Skeletal muscle satellite cell (primary cell): ENCODE measurements at regions not wholly inside any gene's neighbourhood (a gene's known extent, or its start where the extent isn't known, plus 50 kb on each side); places are given as distances from the start of the nearest gene placed in this dataset.

Source experiments
- H3K27me3 ChIP-seq: 2 replicates; pipeline ENCODE4 v1.7.0; 2013; ENCODE audit warnings: low read length; ENCODE audit not compliant: control insufficient read depth, insufficient read depth
- H3K36me3 ChIP-seq: 2 replicates; pipeline ENCODE4 v1.7.0; 2013; ENCODE audit warnings: mild to moderate bottlenecking, control low read depth, low read length; ENCODE audit not compliant: insufficient read depth
- H3K4me1 ChIP-seq: 2 replicates; pipeline ENCODE4 v1.7.0; 2013; ENCODE audit warnings: low read length; ENCODE audit not compliant: control insufficient read depth, insufficient read depth
- H3K4me2 ChIP-seq: 2 replicates; pipeline ENCODE4 v1.7.0; 2013; ENCODE audit warnings: mild to moderate bottlenecking, low read length
- H3K4me3 ChIP-seq: 2 replicates; pipeline ENCODE4 v1.7.0; 2013; ENCODE audit warnings: low read length
- H3K9ac ChIP-seq: 2 replicates; pipeline ENCODE4 v1.7.0; 2013; ENCODE audit warnings: mild to moderate bottlenecking, low read depth, low read length, moderate library complexity
- H3K9me3 ChIP-seq: replicated peaks from 2 replicates; pipeline ENCODE4 v1.7.0; 2013; ENCODE audit warnings: mild to moderate bottlenecking, control low read depth, low read length

DNA sequence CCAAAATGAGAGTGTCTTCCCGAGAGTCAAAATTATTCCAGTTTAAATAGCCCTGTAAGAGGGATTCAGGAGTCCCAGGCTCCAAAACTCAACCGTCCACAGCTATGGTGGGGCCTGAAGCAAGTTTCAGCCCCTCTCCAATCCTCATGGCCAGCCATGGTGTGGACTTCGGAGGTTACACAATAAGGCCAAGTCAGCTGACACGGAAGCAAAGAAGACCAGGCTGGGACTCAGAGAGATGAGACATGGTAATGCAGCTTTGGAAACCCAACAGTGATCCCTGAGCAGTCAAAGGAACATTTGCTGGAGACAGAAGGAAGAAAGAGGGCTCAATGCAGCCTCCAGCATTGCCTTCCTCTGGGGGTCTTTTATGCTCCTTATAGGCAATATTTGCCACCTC lies 324.6 kb upstream of the TLE3 start:
- H3K27me3 ChIP-seq = peaks cover 84% of the 10 kb centered on the region
- H3K9me3 ChIP-seq = no peaks in the 10 kb centered on the region
- no peak overlapping the region for H3K4me2 ChIP-seq
- H3K4me3 ChIP-seq = no peak overlapping the region
- no peak overlapping the region for H3K9ac ChIP-seq
- H3K4me1 ChIP-seq = peaks cover 10% of the 10 kb centered on the region
- no peaks in the 10 kb centered on the region for H3K36me3 ChIP-seq

DNA sequence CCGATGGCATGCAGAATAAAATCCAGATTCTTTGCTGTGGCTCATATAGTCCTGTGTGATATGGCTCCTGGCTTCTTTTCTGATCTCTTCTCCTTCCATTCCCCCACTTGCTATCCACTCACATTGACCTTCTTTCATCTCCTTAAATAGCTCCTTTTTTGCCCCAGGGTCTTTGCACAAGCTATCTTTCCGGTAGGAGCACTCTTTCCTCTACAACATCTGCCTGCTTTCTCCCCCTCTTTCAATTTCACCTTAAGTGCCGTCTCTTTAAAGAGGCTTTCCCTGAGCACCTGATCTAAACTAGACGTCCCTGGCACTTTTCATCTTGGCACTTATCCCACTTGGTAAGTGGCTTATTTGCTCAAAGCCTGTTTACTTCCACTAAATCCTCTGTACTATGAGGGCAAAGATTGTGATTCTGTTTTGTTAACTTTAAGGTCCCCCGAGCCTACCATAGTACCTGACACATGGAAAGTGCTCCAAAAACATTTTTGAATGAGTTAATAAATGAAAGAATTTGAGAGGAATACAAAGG lies 323.3 kb upstream of the TLE3 start:
- Histone ChIP-seq H3K4me1 (peaks cover 2% of the 10 kb centered on the region), H3K9ac (no peak overlapping the region), H3K27me3 (peaks cover 97% of the 10 kb centered on the region), H3K9me3 (no peaks in the 10 kb centered on the region), H3K36me3 (no peaks in the 10 kb centered on the region), H3K4me2 (no peak overlapping the region), H3K4me3 (no peak overlapping the region)

DNA sequence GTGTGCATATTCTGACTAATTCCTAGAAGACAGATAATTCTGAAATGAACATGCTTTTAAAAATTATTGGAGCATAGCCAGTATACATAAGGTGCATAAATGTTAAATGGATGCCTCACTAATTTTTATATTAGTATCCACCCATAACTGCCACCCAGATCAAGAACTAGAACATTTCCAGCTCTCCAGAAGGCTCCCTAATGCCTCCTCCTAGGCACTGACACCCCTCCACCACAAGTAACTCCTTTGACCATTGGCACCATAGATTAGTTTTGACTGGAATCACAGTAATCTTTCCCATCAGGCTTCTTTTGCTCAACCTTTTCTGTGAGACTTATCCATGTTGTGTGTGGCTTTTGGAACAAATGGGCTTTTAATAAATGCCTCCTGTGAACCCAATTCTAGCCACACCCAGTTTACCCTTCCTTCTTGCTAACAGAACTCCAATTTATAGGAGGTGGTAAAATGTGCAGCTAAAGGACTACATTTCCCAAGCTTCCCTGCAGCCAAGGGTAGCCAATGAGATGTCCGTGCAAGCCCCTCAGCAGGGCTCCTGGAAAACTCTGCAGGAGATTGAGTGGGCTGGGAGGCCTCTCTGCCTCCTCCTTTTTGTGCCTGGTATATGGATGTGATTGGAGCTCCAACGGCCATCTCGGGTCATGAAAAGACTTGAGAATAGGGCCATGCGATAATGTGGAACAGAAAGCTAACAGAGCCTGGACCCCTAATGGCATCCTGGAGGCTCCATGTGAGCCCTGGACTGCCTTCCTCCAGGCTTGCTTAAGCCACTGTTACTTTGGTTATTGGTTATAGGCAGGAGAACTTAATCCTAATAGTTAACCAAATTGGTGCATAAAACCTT lies 322.6 kb upstream of the TLE3 start:
- Histone ChIP-seq H3K4me2 (no peak overlapping the region), H3K9ac (no peak overlapping the region), H3K9me3 (no peaks in the 10 kb centered on the region), H3K27me3 (peaks cover 100% of the 10 kb centered on the region), H3K36me3 (no peaks in the 10 kb centered on the region), H3K4me3 (no peak overlapping the region), H3K4me1 (peaks cover 4% of the 10 kb centered on the region)

DNA sequence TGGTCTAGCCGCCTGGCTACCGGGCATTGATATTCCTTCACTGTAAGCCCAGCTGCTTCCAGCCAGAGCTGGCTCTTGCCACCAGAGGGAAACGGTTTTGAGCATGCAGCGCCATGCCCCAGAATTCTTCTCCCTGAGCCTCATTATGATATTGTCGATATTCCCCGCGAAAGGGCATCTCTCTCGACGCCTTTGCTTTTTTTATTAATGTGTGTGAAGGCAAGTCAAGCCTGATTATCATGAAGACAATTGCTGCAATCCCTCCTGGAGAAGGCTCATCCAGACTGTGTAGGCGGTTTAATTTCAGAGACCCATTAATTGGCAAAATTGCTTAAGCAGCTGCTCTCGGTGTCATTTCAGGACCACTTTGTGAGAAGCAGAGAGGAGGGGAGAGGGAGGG lies 321.2 kb upstream of the TLE3 start:
- Histone ChIP-seq H3K9ac (no peak overlapping the region), H3K36me3 (no peaks in the 10 kb centered on the region), H3K4me1 (peaks cover 6% of the 10 kb centered on the region), H3K27me3 (peaks cover 96% of the 10 kb centered on the region), H3K4me3 (no peak overlapping the region), H3K4me2 (no peak overlapping the region), H3K9me3 (no peaks in the 10 kb centered on the region)

DNA sequence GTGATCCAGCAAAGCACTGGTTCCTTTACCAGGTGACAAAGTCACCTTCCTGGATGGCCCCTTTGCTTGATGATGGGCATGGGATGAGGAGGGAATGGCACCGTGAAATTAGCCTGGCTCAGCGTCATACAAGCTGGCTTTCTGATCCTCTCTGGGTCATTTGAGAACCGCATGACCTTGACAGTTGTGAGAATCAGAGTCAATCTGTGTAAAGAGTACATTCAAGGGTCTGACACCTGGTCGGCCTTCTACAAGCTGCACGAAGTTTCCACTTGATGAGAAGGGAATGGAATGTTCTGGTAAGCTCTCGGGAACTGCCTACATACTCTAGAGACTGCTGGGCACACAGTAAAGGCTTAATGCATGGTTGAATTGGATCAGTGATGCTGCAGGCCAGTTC lies 319.8 kb upstream of the TLE3 start:
- no peak overlapping the region for H3K4me2 ChIP-seq
- no peak overlapping the region for H3K9ac ChIP-seq
- H3K36me3 ChIP-seq = no peaks in the 10 kb centered on the region
- H3K4me3 ChIP-seq = no peak overlapping the region
- no peaks in the 10 kb centered on the region for H3K9me3 ChIP-seq
- H3K27me3 ChIP-seq = peaks cover 96% of the 10 kb centered on the region
- H3K4me1 ChIP-seq = peaks cover 6% of the 10 kb centered on the region

DNA sequence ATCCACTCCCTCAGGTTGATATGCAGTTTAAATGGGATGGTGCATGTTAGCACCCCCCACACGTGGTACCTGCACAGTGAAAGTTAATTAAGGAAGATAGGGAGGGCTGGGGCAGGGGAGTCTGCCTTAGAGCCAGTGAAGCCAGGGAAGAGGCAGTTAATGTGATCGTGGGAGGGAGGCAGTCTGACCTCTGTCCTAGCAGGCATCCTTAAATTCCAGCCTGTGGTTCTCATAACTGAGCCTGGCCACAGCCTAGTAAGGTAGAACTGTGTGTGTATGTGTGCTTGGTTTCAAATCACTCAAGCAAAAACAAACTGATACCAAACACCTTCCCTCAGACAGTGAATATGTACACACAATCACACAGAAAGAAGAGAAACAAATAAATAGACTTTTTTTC lies 319.1 kb upstream of the TLE3 start:
- H3K4me1 ChIP-seq = peaks cover 6% of the 10 kb centered on the region
- H3K9me3 ChIP-seq = no peaks in the 10 kb centered on the region
- no peak overlapping the region for H3K9ac ChIP-seq
- no peak overlapping the region for H3K4me3 ChIP-seq
- H3K4me2 ChIP-seq = no peak overlapping the region
- H3K36me3 ChIP-seq = no peaks in the 10 kb centered on the region
- H3K27me3 ChIP-seq = peaks cover 95% of the 10 kb centered on the region

DNA sequence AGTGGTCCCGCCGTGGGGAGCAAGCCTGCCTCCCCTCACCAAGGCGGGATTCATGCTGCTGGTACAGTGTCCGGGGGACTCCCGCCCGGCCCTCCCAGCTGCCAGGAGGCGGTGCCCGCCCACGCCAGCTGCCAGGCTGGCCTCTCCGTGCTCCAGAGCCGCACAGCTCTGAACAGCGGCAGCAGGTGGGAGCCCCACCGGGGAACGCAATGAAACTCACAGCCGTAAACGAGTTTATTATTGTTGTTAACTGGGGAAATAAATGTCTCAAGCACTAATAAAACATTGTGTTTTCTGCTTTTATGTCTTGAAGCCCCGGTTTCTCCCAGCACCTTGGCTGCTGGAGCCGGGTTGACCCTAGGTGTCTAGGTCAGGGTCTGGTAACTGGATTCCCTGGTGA lies 317.7 kb upstream of the TLE3 start:
- H3K36me3 ChIP-seq = no peaks in the 10 kb centered on the region
- no peak overlapping the region for H3K4me2 ChIP-seq
- peaks cover 95% of the 10 kb centered on the region for H3K27me3 ChIP-seq
- no peak overlapping the region for H3K4me3 ChIP-seq
- H3K9ac ChIP-seq = no peak overlapping the region
- no peaks in the 10 kb centered on the region for H3K9me3 ChIP-seq
- H3K4me1 ChIP-seq = peaks cover 6% of the 10 kb centered on the region

DNA sequence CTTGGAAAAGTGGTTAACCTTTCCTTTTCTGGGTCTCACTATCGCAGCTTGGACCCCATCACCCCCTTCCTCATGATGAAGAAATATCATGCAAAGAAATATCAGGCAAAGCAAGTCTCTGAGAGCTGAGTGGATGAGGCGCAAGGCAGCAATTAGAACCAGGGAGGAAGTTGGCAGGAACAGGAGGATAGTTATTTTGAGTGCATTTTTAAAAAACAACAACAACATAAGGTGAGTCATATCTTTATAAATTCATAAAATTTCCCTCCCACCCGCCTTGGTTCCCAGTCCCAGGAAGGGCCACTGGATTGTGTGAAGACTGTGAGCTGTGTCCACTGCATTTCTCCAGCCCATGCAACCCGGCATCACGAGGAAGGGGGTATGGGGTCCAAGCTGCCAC lies 316.9 kb upstream of the TLE3 start:
- Histone ChIP-seq H3K9ac (no peak overlapping the region), H3K4me3 (no peak overlapping the region), H3K4me2 (no peak overlapping the region), H3K36me3 (no peaks in the 10 kb centered on the region), H3K27me3 (peaks cover 93% of the 10 kb centered on the region), H3K9me3 (no peaks in the 10 kb centered on the region), H3K4me1 (peaks cover 6% of the 10 kb centered on the region)

DNA sequence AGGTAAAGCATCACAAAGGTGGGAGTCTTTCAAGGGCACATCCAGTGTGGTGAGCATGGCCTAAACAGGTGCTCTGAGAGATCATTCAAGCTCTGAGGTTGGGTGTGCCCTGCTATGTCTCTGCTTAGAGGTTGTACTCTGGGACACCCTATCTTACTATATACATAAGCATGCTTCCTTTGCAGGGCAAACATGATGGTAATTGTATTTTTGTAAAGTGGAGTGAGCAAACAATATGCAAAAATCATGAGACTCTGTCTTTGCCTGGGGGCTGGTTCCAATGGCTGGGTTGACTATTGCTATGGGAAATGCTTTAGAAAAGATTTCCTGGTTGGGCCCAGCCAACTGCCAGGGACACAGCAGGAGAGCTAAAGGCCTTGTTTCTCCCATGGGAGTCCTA lies 315.1 kb upstream of the TLE3 start:
- Histone ChIP-seq H3K4me1 (peaks cover 6% of the 10 kb centered on the region), H3K4me2 (no peak overlapping the region), H3K9me3 (no peaks in the 10 kb centered on the region), H3K27me3 (peaks cover 92% of the 10 kb centered on the region), H3K36me3 (no peaks in the 10 kb centered on the region), H3K4me3 (no peak overlapping the region), H3K9ac (no peak overlapping the region)

DNA sequence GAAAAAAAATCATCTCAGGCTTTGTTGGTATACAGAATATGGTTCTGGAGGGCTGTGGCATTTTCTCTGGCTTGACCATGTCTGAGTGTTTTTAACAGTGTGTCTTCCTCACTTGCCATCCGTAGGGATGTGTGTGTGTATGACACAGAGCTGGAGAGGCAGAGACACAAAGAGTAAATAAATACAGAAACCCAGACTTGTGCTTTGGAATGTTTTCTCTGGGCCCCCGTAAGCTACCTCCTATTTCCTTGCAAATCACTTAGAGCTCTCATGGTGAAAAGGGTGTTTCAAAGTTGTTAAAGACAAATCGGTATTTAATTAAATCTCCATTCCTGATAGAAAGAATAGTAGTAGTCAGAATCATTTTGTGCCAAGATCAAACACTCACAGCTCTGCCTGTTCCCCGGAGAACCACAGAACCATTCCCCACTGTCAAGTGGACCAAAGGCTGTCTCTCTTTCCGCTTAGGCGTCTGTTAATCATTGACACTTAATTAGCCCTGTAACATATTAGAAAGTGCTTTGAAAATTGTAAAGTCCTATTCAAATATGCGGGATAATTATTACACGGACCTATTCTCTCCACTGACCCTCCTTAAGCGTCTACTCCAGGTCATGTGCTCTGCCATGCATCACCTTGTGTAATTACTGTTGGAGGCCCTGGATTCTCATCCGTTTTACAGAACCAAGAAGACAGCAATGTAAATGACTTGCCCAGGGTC lies 313.6 kb upstream of the TLE3 start:
- Histone ChIP-seq H3K9me3 (no peaks in the 10 kb centered on the region), H3K27me3 (peaks cover 92% of the 10 kb centered on the region), H3K4me1 (peaks cover 6% of the 10 kb centered on the region), H3K4me3 (no peak overlapping the region), H3K36me3 (no peaks in the 10 kb centered on the region), H3K9ac (no peak overlapping the region), H3K4me2 (no peak overlapping the region)

DNA sequence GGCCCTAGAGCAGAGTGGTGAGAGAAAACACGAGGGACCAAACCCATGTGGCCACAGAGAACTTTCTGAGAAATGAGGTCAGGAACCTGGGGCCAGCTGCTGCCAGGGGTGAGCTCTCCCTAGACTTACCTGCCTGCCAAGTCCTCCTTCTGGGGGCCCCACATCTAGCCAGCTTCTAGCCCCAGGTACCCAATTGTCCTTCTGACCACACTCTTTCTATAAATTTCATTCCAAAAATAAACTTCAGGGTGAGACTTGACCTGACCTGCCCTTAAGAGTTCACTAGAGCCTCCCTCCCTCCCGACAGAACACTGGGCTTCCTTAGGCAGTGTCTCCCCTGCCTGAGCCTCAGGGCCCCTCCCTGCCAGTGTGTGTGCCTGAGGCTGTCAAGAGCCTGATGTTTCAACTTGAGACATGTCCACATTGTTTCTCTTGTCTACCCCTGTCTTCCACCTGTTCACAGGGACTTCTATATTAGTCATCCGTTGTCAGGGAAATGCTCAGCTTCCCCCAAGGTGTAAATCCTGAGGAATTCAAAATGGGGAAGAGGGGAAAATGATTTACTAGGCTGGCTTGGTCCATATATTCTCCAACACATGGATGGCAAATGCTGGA lies 312.8 kb upstream of the TLE3 start:
- peaks cover 92% of the 10 kb centered on the region for H3K27me3 ChIP-seq
- no peak overlapping the region for H3K9ac ChIP-seq

More for the DNA sequence above, 312.8 kb upstream of the TLE3 start:
- Histone ChIP-seq H3K9me3 (no peaks in the 10 kb centered on the region), H3K4me1 (peaks cover 4% of the 10 kb centered on the region), H3K4me3 (no peak overlapping the region), H3K36me3 (no peaks in the 10 kb centered on the region), H3K4me2 (no peak overlapping the region)
